ENCODE measurements at regions not wholly inside any gene's neighbourhood (a gene's known extent, or its start where the extent isn't known, plus 50 kb on each side); places are given as distances from the start of the nearest gene placed in this dataset.

DNA sequence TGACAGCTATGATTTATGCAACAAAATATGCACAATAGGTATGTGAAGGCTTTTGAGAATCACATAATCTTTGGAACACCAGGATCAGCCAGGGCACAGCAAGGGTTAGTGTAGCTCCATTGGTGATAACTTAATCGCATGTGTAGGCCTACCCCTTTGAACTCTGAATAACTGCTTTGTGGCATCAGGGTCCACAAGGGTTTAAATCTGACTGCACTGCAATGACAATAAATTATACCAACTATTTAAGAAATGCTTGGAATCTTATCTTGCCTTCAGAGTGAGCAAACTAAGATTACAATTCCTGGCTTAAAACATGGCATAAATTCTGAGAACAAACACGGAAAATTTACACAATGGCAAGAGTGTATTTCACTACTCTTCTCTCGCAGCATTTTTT is 245.8 kb downstream of the FBXO8 start:
- no peak overlapping the region for H3K27ac ChIP-seq (ENCODE audit: low read depth, low read length)
- no peak overlapping the region for H2AFZ ChIP-seq (ENCODE audit: low read depth, low read length, poor library complexity, severe bottlenecking)
- H3K9ac ChIP-seq (ENCODE audit: low read length) = no peak overlapping the region
- intact Hi-C loops (cut with micrococcal nuclease) = no loop called here
- no peaks in the 10 kb centered on the region for H3K79me2 ChIP-seq (ENCODE audit: insufficient read depth, low read length)
- ATAC-seq (no peak), DNase-seq (ENCODE audit: low read depth, low spot score) (no peak)
- no peak overlapping the region for H3K4me3 ChIP-seq (replicated peaks in 1 of 2; ENCODE audit: low read depth in 1 of 2, low read length in 2 of 2)
- no peaks in the 10 kb centered on the region for H3K4me1 ChIP-seq (ENCODE audit: control insufficient read depth in 1 of 2, insufficient read depth in 2 of 2, low read length in 2 of 2)
- no peaks in the 10 kb centered on the region; the same call in 1 of the 2 replicates for H4K20me1 ChIP-seq (ENCODE audit: insufficient read depth)
- ChIA-PET POLR2A (no interaction called here), CTCF (no interaction called here), RAD21 (ENCODE audit: low non-redundant PET in 1 of 2, low total read pairs in 2 of 2, uncharacterized antibody in 2 of 2, unreplicated experiment in 2 of 2) (no interaction called here)
- no peaks in the 10 kb centered on the region for H3K36me3 ChIP-seq (ENCODE audit: control insufficient read depth in 1 of 2, insufficient read depth in 2 of 2, low read length in 2 of 2)
- 0 out of 2 replicates have a peak, but pooled peaks cover 11% of the 10 kb centered on the region for H3K27me3 ChIP-seq (ENCODE audit: insufficient read depth, low read length)
- H3K9me2 ChIP-seq (ENCODE audit: insufficient read depth) = no peaks in the 10 kb centered on the region
- H3K4me2 ChIP-seq (ENCODE audit: low read length) = no peak overlapping the region
- BruUV-seq (replicated peaks) = no TSS peak
- TF ChIP-seq, protein P1, sequence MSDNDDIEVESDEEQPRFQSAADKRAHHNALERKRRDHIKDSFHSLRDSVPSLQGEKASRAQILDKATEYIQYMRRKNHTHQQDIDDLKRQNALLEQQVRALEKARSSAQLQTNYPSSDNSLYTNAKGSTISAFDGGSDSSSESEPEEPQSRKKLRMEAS (IDR thresholded peaks at IDR 0.05) = no peak
- TF ChIP-seq ELF1 (IDR thresholded peaks at IDR 0.05; ENCODE audit: borderline replicate concordance, low read depth) = no peak
- H3K9me3 ChIP-seq (ENCODE audit: control insufficient read depth in 1 of 2, insufficient read depth in 1 of 2, low read depth in 1 of 2, low read length in 2 of 2) = no peaks in the 10 kb centered on the region

DNA sequence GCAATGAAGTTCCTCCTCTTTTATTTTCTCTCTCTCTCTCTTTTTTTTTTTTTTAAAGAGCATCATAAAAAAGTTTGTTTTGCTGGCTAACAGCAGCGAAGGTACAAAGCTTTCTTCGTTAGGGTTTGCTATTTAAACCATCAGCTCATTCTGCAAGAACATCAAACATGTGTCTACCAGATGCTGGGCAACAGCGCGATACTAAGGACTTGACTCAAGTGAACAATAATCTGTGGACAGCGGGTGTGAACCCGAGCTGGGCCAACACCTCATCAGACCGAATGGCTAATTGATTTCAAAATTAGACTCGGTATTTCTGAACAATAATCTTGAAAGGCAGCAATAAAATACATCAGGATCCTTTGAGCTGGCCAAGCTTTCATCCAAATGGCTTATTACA is 246.4 kb downstream of the FBXO8 start:
- no peak overlapping the region for H3K4me3 ChIP-seq (replicated peaks in 1 of 2; ENCODE audit: low read depth in 1 of 2, low read length in 2 of 2)
- H3K9me2 ChIP-seq (ENCODE audit: insufficient read depth) = no peaks in the 10 kb centered on the region
- H4K20me1 ChIP-seq (ENCODE audit: insufficient read depth) = no peaks in the 10 kb centered on the region; the same call in 1 of the 2 replicates
- H3K9me3 ChIP-seq (ENCODE audit: control insufficient read depth in 1 of 2, insufficient read depth in 1 of 2, low read depth in 1 of 2, low read length in 2 of 2) = no peaks in the 10 kb centered on the region
- no peak overlapping the region for H3K9ac ChIP-seq (ENCODE audit: low read length)
- peaks cover 16% of the 10 kb centered on the region; the same call in 1 of the 2 replicates for H3K27me3 ChIP-seq (ENCODE audit: insufficient read depth, low read length)
- H3K4me1 ChIP-seq (ENCODE audit: control insufficient read depth in 1 of 2, insufficient read depth in 2 of 2, low read length in 2 of 2) = no peaks in the 10 kb centered on the region
- intact Hi-C loops (cut with micrococcal nuclease) = no loop called here
- no peak for TF ChIP-seq SRF (IDR thresholded peaks at IDR 0.05; ENCODE audit: low read depth)
- TF ChIP-seq ZFX (IDR thresholded peaks at IDR 0.05) = no peak
- TF ChIP-seq, protein P2, sequence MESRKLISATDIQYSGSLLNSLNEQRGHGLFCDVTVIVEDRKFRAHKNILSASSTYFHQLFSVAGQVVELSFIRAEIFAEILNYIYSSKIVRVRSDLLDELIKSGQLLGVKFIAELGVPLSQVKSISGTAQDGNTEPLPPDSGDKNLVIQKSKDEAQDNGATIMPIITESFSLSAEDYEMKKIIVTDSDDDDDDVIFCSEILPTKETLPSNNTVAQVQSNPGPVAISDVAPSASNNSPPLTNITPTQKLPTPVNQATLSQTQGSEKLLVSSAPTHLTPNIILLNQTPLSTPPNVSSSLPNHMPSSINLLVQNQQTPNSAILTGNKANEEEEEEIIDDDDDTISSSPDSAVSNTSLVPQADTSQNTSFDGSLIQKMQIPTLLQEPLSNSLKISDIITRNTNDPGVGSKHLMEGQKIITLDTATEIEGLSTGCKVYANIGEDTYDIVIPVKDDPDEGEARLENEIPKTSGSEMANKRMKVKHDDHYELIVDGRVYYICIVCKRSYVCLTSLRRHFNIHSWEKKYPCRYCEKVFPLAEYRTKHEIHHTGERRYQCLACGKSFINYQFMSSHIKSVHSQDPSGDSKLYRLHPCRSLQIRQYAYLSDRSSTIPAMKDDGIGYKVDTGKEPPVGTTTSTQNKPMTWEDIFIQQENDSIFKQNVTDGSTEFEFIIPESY (IDR thresholded peaks at IDR 0.05; ENCODE audit: extremely low read depth, insufficient replicate concordance, low read length) = no peak
- TF ChIP-seq, protein P3, sequence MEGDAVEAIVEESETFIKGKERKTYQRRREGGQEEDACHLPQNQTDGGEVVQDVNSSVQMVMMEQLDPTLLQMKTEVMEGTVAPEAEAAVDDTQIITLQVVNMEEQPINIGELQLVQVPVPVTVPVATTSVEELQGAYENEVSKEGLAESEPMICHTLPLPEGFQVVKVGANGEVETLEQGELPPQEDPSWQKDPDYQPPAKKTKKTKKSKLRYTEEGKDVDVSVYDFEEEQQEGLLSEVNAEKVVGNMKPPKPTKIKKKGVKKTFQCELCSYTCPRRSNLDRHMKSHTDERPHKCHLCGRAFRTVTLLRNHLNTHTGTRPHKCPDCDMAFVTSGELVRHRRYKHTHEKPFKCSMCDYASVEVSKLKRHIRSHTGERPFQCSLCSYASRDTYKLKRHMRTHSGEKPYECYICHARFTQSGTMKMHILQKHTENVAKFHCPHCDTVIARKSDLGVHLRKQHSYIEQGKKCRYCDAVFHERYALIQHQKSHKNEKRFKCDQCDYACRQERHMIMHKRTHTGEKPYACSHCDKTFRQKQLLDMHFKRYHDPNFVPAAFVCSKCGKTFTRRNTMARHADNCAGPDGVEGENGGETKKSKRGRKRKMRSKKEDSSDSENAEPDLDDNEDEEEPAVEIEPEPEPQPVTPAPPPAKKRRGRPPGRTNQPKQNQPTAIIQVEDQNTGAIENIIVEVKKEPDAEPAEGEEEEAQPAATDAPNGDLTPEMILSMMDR (IDR thresholded peaks at IDR 0.05 in 2 of 3, conservative IDR thresholded peaks at IDR 0.05 in 1 of 3; ENCODE audit: borderline replicate concordance in 1 of 3, insufficient read depth in 1 of 3, low read depth in 2 of 3, low read length in 2 of 3) = no peak
- TF ChIP-seq TCF7L2 (IDR thresholded peaks at IDR 0.05; ENCODE audit: borderline replicate concordance, extremely low read depth, insufficient read depth, insufficient read length) = no peak
- TF ChIP-seq YY1 (IDR thresholded peaks at IDR 0.05; ENCODE audit: extremely low read depth, insufficient replicate concordance, low read depth, low read length) = no peak
- no peaks in the 10 kb centered on the region for H3K79me2 ChIP-seq (ENCODE audit: insufficient read depth, low read length)
- ATAC-seq (no peak), DNase-seq (ENCODE audit: low read depth, low spot score) (no peak)
- POLR2A ChIA-PET = no interaction called here
- H3K36me3 ChIP-seq (ENCODE audit: control insufficient read depth in 1 of 2, insufficient read depth in 2 of 2, low read length in 2 of 2) = no peaks in the 10 kb centered on the region
- H3K4me2 ChIP-seq (ENCODE audit: low read length) = no peak overlapping the region
- RAD21 ChIA-PET (ENCODE audit: low non-redundant PET in 1 of 2, low total read pairs in 2 of 2, uncharacterized antibody in 2 of 2, unreplicated experiment in 2 of 2) = no interaction called here
- BruUV-seq (replicated peaks) = no TSS peak
- CTCF ChIA-PET = no interaction called here
- no peak overlapping the region for H3K27ac ChIP-seq (ENCODE audit: low read depth, low read length)
- H2AFZ ChIP-seq (ENCODE audit: low read depth, low read length, poor library complexity, severe bottlenecking) = no peak overlapping the region
